NB4 (cell line): ENCODE measurements at regions not wholly inside any gene's neighbourhood (a gene's known extent, or its start where the extent isn't known, plus 50 kb on each side); places are given as distances from the start of the nearest gene placed in this dataset.
"Not testable (repeated sequence)": the region's sequence is repeated elsewhere in the genome, so short reads cannot be mapped to it uniquely, and the experiment has no call there.

Experiments used
- DNase-seq: peaks from one replicate; pipeline ENCODE4 v3.0.0; 2010; ENCODE audit warnings: low read depth
- H3K4me3 ChIP-seq: one replicate; pipeline ENCODE4 v1.5.1; 2011; ENCODE audit warnings: mild to moderate bottlenecking, low read depth, low read length, moderate library complexity
- CTCF ChIP-seq: IDR thresholded peaks from one replicate; pipeline ENCODE4 v1.5.1; 2012; ENCODE audit warnings: low read depth, low read length
- MYC ChIP-seq: IDR thresholded peaks from 2 replicates; pipeline ENCODE4 v1.6.1; 2011; ENCODE audit warnings: low read depth, low read length
- POLR2A ChIP-seq: IDR thresholded peaks from 2 replicates; pipeline ENCODE4 v1.6.1; 2011; ENCODE audit warnings: mild to moderate bottlenecking; ENCODE audit not compliant: insufficient read length; ENCODE audit errors: extremely low read depth
- TF ChIP-seq, protein P1 (sequence below): IDR thresholded peaks from 2 replicates; pipeline ENCODE4 v1.6.1; 2011; ENCODE audit warnings: low read depth, low read length

DNA sequence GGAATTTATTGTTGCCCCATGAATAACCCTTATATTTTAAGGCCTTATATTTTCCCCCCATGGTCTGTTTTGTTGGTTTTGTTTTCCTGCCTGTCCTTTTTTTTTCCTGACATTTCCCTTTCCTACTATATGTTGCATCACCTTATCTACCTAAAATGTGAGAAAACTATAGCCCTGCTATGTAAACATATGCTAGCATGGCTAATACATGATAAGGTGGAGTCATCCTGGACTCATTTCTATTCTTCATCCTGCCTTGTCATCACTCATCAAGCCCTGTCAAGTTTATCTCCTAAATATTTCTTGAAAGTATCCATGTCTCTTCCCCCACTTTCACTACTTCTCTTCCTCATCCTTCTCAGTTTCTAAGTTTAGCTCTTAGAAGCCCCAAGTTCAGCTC, 2168.8 kb upstream of the RAG2 start:
- H3K4me3 ChIP-seq, result no peak overlapping the region
- no peak for DNase-seq
- no peak for TF ChIP-seq CTCF
- TF ChIP-seq, protein P1, sequence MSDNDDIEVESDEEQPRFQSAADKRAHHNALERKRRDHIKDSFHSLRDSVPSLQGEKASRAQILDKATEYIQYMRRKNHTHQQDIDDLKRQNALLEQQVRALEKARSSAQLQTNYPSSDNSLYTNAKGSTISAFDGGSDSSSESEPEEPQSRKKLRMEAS, result no peak
- TF ChIP-seq POLR2A, result no peak
- TF ChIP-seq MYC, result no peak

DNA sequence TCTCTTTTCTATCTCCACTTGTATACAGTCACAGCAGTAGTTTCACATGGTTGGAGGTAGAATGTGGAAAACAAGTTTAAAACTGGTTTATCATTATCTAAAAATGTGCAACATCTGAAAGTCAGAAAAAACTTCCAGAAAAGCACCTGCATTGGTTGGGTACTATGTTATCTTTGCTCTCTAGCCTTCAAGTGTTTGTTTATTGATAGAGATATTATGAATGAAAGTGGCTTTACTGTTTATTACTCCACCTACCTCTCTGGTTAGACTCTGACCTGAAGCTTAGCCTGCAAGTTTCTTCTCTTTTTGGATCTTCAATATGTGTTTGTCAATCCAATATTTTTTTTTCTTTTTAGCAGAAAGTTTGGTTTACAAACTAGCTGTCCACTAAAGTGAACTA, 2161.4 kb upstream of the RAG2 start:
- H3K4me3 ChIP-seq, result no peak overlapping the region
- no peak for DNase-seq
- TF ChIP-seq CTCF (no peak), POLR2A (no peak), MYC (no peak)
- TF ChIP-seq, protein P1, result no peak

GRCh38 chr11:38756537-38756936, 2158.5 kb upstream of the RAG2 start:
- TF ChIP-seq POLR2A (no peak), MYC (no peak), CTCF (no peak)
- TF ChIP-seq, protein P1, result no peak
- H3K4me3 ChIP-seq, result no peak overlapping the region
- no peak for DNase-seq

GRCh38 chr11:38751421-38751820, 2153.4 kb upstream of the RAG2 start:
- no peak for DNase-seq
- no peak overlapping the region for H3K4me3 ChIP-seq
- TF ChIP-seq MYC (no peak), CTCF (no peak), POLR2A (no peak)
- TF ChIP-seq, protein P1, result no peak

- DNase-seq, H3K4me3 ChIP-seq: not testable (repeated sequence)
Observed at GRCh38 chr11:38746516-38746915, 2148.5 kb upstream of the RAG2 start.

DNA sequence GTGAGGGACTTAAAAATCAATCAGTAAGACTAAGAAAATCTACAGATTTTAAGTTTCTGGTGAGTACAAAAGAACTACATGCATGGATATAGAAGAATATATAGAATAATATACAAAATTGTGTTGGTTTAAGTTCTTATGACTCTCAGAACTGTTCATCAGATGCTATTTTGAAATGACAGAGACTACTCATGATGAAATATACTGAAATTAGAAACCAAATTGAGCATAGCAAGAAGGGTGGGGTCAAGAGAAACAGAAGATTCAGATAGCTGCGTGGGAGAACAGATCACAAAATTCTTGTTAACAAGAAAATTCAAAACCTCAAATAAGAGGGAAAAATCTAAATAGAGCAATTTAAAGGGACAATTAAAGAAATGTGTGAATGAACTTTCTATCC, 2125.3 kb upstream of the RAG2 start:
- H3K4me3 ChIP-seq, result no peak overlapping the region
- no peak for TF ChIP-seq CTCF
- no peak for DNase-seq
